AG20443 (cell line): ENCODE measurements at regions not wholly inside any gene's neighbourhood (a gene's known extent, or its start where the extent isn't known, plus 50 kb on each side); places are given as distances from the start of the nearest gene placed in this dataset.
"Not testable (repeated sequence)": the region's sequence is repeated elsewhere in the genome, so short reads cannot be mapped to it uniquely, and the experiment has no call there.

Experiments
- DNase-seq: peaks from one replicate; pipeline ENCODE4 v3.0.0; 2012; ENCODE audit warnings: low spot score, mixed read lengths

DNA sequence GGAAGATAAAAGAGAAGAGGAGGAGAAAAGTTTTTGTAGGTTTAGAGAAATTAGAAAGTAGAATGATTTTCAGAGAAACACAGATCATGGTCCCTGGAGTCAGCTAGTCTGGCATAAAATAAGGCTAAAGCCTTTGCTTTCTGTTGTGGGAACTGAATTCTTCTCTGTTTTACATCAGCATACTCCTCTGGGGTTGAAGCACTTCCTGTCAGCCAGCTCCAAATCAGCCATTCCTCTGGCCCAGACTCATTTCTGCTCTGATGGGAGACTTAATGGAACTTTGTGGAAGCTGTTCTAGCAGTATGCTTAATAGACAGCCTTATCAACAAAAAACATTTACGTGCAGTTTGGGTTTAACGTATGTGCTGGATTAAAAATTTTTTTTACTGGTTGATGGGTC, 143.2 kb downstream of the HMHB1 start:
- peak; percentile 49 for DNase-seq

DNA sequence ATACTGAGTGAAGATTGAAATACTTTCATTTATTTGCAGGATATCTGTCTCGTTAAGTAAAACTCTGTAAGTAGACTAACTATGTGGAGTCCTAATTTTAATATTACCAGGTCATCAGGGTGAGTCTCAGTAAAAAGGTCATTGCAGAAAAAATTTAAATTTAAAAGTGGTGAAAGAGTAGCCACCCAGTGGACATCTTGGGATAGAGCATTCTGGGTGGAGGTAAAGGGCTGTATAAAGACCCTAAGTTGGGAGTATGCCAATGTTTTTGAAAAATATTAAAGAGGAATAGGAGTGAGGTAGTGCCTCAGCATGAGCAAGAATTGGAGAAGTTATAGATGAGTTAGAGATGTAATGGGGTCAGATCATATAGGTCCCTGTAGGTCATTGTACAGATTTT, 145.5 kb downstream of the HMHB1 start:
- no peak for DNase-seq

DNA sequence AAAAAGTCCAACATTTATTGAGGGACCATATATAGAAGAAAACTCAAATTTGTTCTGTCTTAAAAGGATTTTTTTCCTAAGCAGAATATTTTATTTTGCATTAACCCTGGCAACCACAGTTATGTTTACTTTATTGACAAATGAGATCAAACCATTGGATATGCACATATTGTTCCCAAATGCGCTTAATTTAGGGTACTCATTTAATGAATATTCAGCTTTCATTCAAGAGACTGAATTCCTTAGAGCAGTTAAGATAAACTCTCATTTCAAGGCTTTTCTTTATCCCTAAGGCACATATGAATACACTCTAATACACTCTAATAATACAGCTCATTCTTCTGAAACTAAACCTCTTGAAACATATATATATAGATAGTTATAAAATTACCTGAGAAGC, 150.2 kb downstream of the HMHB1 start:
- no peak for DNase-seq

DNA sequence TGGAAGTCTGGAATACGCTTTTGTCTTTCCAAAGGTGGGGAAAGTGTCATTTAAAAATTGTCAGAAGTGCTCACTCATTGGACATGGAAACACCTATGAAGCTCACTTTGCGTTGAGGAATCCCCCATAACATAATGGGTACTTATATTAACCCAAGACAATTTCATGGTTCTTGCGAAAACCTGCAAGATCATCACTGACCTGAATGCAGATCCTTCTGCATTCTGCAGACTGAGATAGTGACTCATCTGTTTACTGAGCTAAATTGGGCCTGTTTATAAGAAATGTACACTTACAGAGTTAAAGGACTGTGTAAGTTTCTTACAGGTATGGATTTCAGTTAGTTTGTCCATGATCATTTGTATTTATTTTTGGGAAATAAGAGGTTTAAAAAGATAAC, 153.0 kb downstream of the HMHB1 start:
- no peak for DNase-seq

GRCh38 chr5:143966280-143966679, 154.3 kb downstream of the HMHB1 start:
- no peak for DNase-seq

DNA sequence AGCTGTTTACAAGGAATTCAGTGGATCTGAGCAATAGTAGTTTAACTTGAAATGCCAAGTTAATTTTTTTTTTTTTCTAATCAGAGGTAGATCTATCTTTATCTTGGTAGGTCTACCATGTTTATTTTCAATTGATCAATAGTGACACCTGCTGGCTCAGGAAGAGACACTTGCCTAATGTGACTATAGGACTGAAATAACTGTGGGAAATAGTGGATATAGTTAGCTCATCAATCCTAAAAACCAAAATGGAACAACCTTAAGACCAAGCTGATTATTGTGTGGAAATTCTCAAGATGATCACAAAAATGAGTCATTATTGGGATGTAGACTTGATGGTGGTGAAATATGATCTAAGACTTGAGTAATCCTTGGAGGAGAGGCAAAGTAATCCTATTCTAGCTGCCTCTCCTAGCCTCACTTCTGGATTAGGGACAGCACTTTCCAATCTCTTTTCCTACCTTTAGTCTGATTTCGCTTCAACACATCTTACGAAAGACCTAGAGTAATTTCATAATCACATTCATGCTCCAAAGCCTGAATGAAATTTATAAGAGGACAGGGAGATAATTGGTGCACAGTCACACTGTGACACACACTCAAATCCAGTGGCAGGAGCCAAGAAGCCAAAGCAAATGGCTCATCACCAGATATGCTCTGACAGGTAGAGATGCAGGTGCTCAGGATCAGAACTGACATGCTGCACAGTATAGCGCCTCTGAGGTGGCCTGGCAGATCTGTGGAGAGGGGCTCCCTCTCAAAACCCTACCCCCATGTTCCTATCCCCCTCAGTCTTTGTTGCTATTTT, 156.3 kb downstream of the HMHB1 start:
- DNase-seq = peak; percentile 61

- DNase-seq = no peak
Observed at GRCh38 chr5:143970159-143970558, 158.2 kb downstream of the HMHB1 start.

- no peak for DNase-seq
Observed at GRCh38 chr5:143972068-143972467, 160.1 kb downstream of the HMHB1 start.

- no peak for DNase-seq
Observed at GRCh38 chr5:143976055-143976454, 164.1 kb downstream of the HMHB1 start.

DNA sequence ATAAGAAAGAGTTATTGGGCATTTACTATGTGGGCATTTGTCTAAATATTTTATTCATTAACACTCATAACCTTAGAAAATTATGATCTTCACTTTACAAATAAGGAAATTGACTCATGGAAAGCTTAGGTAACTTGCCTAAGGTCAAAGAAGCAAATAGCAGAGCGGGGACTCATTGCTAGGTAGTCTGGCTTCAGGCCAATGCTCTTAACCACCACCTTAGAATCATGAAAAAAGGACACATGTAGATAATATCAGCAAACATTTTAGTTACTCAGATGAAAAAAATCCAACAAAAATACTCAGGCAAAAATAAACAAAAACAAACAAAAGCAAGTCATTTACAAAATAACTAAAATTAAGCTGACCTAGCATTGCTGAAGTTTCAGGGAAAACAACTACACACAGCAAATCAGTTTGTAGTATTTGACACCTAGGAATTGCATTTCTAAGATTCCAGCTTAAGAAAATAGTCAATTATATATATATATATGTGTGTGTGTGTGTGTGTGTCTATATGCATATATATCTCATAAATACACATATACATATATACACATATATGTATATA, 166.0 kb downstream of the HMHB1 start:
- no peak for DNase-seq

DNA sequence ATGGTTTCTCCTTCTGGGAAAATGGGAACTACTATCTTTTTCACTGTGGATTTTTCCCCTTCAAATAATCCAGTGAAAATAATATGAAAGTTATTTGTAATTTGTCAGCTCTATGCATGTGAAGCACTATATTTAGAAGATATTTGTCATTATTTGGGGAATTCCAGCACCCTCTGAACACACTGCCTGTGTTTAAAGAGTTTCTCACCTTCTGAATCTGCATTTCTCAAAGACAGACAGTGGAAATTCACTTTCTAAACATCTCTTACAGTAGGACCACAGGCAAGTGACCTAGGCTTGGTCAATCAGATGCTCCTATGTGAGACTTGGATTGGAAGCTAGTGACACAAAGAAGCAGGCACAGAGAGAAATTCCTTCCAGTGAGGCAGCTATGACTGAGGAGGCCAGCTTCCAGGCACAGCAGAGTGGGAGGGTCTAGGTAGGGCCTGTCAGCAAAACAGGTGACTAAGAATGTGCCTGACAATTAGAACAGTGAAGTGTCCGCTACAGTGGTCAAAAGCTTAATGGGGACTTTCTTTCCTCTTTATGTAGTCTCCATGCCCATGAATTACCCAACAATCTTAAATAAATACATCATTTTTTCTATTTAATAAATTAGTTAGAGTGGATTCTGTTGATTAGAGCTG, 167.2 kb downstream of the HMHB1 start:
- DNase-seq = peak; percentile 12

DNA sequence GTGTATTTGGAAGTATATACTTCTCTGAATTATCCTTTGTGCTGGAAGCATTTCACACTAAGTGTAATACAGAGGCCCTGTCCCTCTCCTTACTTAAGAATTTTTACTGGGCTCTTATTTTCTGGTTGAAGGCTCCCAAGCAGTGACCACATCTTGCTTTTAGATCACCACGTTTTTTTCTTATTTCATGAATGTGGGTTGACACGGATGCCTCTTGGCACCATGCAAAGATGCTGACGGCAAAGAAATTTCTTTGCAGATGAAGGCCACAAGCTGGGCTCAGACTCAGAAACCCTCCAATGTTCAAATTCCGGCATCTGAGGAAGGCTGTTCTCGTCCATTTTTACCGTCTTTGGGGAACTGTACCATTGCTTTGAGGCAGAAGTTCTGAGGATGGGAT, 168.5 kb downstream of the HMHB1 start:
- peak; percentile 11 for DNase-seq

DNA sequence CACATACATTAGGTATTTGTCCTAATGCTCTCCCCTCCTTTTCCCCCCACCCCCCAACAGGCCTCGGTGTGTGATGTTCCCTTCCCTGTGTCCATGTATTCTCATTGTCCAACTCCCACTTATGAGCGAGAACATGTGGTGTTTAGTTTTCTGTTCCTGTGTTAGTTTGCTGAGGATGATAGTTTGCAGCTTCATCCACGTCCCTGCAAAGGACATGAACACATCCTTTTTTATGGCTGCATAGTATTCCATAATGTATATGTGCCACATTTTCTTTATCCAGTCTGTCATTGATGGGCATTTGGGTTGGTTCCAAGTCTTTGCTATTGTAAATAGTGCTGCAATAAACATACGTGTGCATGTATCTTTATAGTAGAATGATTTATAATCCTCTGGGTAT, 171.0 kb downstream of the HMHB1 start:
- DNase-seq = not testable (repeated sequence)

DNA sequence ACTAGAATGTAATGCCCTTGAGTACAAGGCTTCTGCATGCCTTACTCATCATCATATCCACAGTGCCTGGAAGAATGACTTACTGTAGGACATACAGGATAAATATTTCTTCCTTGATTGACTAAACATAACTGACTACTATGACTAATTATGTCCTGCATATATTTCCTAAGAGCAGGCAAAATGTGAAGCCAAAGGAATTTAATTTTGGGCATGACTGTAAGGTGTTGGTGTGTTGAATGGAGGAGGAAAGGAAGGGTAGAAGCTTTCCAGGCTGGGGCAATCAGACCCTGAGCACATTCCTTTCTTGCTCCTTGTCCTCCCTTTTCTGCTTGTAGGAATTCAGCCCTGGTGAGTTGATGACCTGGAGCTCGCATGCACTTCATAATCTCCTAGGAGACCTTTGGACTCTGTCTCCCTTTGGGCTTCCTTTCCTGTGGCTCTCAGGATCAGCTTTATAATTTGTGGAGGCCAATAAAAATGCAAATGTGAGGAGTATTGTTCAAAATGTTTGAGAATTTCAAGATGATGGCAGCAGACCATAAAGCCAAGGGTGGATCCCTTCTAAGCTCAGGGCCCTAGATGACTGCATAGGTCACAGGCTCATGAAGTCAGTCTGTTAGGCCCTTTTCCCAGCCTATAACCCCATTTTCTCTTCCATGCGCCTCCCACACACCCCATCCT, 174.0 kb downstream of the HMHB1 start:
- DNase-seq = peak; percentile 58

DNA sequence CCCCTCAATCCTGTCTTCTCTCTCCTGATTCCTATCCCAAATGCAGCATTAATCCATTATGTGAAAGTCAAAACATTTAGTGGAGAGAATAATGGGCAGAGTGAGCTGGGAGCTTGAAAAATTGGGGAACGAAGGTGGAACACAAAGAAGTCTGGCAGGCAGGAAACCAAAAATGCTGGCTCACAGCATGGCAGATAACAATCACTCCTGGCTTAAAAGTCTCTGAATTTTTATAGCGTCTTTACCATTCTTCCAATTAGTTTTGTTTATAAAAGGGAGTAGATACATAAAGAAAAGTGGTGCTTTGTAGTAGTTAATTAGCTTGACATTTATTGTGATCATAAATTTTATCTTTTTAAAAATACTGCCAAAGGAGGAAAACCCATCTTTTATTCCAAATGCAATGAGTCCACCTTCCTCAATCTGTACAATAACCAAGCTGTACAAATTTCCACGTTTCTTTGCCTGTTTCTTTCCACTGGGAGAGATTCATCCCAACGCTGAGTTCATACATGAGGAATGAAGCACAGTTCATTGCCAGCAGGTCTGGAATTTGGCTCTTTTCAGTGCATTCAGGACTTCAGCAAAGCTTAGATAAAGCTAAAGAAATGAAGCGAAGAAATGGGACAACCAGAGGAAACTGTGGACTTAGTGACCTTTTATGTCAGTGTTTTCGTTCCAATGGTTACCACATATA, 174.7 kb downstream of the HMHB1 start:
- peak; percentile 71 for DNase-seq

- no peak for DNase-seq
Observed at GRCh38 chr5:143987264-143987663, 175.3 kb downstream of the HMHB1 start.

- no peak for DNase-seq
Observed at GRCh38 chr5:143987751-143988560, 176.0 kb downstream of the HMHB1 start.

DNA sequence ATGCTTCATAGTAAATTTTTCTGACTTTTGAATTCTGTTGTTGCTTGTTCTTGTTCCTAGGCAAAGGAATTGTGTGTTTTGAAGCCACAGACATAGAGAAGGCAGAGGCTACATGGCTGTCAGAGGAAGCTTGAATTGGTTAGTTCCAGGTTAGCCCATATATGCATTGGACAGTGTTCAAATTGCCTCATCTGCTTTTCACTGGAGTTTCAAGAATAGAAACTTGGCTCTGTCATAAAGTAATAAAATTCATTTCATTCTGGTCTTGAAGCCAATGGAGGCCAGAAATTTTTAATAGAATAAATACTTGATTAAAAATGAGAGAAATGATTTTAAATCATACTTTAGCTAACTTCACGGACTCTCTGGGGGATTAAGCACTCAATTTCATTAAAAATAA, 178.0 kb downstream of the YIPF5 start:
- no peak for DNase-seq

DNA sequence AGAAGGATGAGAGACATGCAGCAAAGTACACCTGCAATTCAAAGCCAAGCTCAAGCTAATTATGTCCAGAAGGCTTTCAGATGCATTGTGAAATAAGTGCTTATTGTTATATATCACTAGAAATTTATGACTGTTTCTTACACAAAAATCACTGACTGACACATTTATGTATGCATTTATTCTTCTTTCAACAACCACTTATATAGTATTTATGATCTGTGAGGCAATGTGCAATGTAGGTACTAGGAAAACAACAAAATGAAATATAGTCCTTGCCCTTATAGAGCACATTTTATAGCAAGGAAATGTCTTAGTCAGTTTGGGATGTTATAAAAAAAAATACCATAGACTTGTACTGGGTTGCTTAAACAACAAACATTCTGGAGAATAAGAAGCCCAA, 167.6 kb downstream of the YIPF5 start:
- DNase-seq = no peak

DNA sequence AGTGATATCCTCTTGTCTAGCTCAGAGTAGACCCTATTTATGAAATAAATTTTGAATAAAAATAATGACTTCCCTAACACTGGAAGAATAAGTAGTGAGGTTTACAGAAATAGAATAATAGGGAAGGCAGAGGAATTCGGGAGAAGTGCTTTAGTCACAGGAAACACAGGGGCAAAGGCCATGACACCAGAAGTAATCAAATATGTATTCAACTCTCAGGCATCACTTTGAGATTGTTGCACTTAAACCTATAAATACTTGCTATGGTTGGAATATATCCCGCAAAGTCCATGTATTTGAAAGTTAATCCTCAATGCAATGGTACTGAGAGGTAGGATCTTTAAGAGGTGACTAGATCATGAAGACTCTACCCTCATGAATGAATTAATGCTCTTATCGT, 166.8 kb downstream of the YIPF5 start:
- DNase-seq = no peak

DNA sequence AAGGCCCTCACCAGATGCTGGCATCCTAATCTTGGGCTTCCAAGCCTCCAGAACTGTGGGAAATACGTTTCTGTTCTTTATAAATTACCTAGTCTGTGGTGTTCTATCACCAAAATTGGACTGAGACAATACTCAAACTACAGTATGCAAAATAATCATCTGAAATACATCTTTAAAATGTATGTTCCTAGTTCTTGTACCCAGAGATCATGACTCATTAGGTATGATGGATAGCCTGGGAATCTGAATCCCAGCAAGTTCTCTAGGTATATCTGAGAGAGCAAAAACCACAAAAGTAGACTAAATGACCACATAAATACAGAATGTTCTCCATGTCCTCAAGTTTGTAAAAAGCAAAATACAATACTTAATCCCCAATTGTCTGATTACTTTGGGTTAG, 166.3 kb downstream of the YIPF5 start:
- DNase-seq = no peak
